Ascending aorta (tissue), 2 donors: ENCODE measurements at regions not wholly inside any gene's neighbourhood (a gene's known extent, or its start where the extent isn't known, plus 50 kb on each side); places are given as distances from the start of the nearest gene placed in this dataset.
A peak's percentile ranks its signal among the peaks of the same experiment; 100 is the strongest.

Experiments used
- DNase-seq, 2 donors: peaks; one replicate each; pipeline ENCODE4 v3.0.0-alpha.2; 2019; ENCODE audit warnings: low spot score in 2 of 2
- H3K27ac ChIP-seq, 2 donors: fragments of 200-600 bp; sonication (generic); one replicate each; pipeline ENCODE4 v1.5.1; 2016 to 2017; ENCODE audit warnings: mild to moderate bottlenecking in 1 of 2
- H3K27me3 ChIP-seq: fragments of 200-600 bp; sonication (generic); one replicate; pipeline ENCODE4 v1.5.1; 2017
- H3K36me3 ChIP-seq, 2 donors: fragments of 200-600 bp; sonication (generic); one replicate each; pipeline ENCODE4 v1.5.1; 2016
- H3K4me1 ChIP-seq, 2 donors: fragments of 200-600 bp; sonication (generic); one replicate each; pipeline ENCODE4 v1.5.1; 2016 to 2017; ENCODE audit warnings: mild to moderate bottlenecking in 1 of 2
- H3K4me3 ChIP-seq, 2 donors: fragments of 200-600 bp; sonication (generic); one replicate each; pipeline ENCODE4 v1.5.1; 2016 to 2017; ENCODE audit warnings: mild to moderate bottlenecking in 1 of 2
- H3K9me3 ChIP-seq, 2 donors: fragments of 200-600 bp; sonication (generic); one replicate each; pipeline ENCODE4 v1.5.1; 2016
- intact Hi-C: fragments of 100-400 bp; cut with DNase I; formaldehyde crosslinking; loops from one replicate; pipeline ENCODE4 v1.15.1; 2023
- TF ChIP-seq, protein P1 (sequence below), 3 experiments: fragments of 200-600 bp in 2 of 3; fragments of 450-650 bp in 1 of 3; sonication (generic) in 2 of 3; IDR thresholded peaks; one replicate each; pipeline ENCODE4 v1.5.1; 2016 to 2019; ENCODE audit warnings: antibody characterized with exemption in 3 of 3, mild to moderate bottlenecking in 1 of 3, moderate library complexity in 1 of 3

- TF ChIP-seq, protein P1, sequence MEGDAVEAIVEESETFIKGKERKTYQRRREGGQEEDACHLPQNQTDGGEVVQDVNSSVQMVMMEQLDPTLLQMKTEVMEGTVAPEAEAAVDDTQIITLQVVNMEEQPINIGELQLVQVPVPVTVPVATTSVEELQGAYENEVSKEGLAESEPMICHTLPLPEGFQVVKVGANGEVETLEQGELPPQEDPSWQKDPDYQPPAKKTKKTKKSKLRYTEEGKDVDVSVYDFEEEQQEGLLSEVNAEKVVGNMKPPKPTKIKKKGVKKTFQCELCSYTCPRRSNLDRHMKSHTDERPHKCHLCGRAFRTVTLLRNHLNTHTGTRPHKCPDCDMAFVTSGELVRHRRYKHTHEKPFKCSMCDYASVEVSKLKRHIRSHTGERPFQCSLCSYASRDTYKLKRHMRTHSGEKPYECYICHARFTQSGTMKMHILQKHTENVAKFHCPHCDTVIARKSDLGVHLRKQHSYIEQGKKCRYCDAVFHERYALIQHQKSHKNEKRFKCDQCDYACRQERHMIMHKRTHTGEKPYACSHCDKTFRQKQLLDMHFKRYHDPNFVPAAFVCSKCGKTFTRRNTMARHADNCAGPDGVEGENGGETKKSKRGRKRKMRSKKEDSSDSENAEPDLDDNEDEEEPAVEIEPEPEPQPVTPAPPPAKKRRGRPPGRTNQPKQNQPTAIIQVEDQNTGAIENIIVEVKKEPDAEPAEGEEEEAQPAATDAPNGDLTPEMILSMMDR (IDR thresholded peaks at IDR 0.05) = no peak
- no peak for DNase-seq
- Histone ChIP-seq H3K36me3 (no peaks in the 10 kb centered on the region), H3K9me3 (peaks cover 0 to 9% of the 10 kb centered on the region in 2 donors), H3K4me1 (no peaks in the 10 kb centered on the region), H3K27ac (no peak overlapping the region), H3K4me3 (no peak overlapping the region), H3K27me3 (no peaks in the 10 kb centered on the region)
- intact Hi-C loops = no loop called here
Measured at GRCh38 chr13:111458739-111459138, 138.3 kb downstream of the TEX29 start.

- no peak overlapping the region for H3K4me3 ChIP-seq
- no peaks in the 10 kb centered on the region for H3K36me3 ChIP-seq
- intact Hi-C loops = loop anchor here (5.0 kb wide), 1 partner anchor 393 kb away; no protein-coding TSS in a partner anchor
- DNase-seq = no peak
- H3K27ac ChIP-seq = no peak overlapping the region
- H3K9me3 ChIP-seq = no peaks in the 10 kb centered on the region
- no peaks in the 10 kb centered on the region for H3K27me3 ChIP-seq
- H3K4me1 ChIP-seq = no peaks in the 10 kb centered on the region
- TF ChIP-seq, protein P1 (IDR thresholded peaks at IDR 0.05) = no peak
Measured at GRCh38 chr13:111459803-111460547, 139.5 kb downstream of the TEX29 start.

GRCh38 chr13:111460548-111461444 is 140.4 kb downstream of the TEX29 start:
- intact Hi-C loops = loop anchor here (5.0 kb wide), 1 partner anchor 393 kb away; no protein-coding TSS in a partner anchor
- no peaks in the 10 kb centered on the region for H3K4me1 ChIP-seq
- H3K9me3 ChIP-seq = no peaks in the 10 kb centered on the region
- no peak overlapping the region for H3K27ac ChIP-seq
- no peak for DNase-seq
- H3K36me3 ChIP-seq = no peaks in the 10 kb centered on the region
- TF ChIP-seq, protein P1 (IDR thresholded peaks at IDR 0.05) = peak in 1 of 3 experiments; percentile 50
- H3K4me3 ChIP-seq = no peak overlapping the region
- no peaks in the 10 kb centered on the region for H3K27me3 ChIP-seq

- TF ChIP-seq, protein P1 (IDR thresholded peaks at IDR 0.05) = no peak
- Histone ChIP-seq H3K36me3 (no peaks in the 10 kb centered on the region), H3K9me3 (no peaks in the 10 kb centered on the region), H3K27me3 (no peaks in the 10 kb centered on the region), H3K4me3 (no peak overlapping the region), H3K27ac (no peak overlapping the region), H3K4me1 (no peaks in the 10 kb centered on the region)
- DNase-seq = no peak
- intact Hi-C loops = loop anchor here (5.0 kb wide), 1 partner anchor 394 kb away; no protein-coding TSS in a partner anchor
Measured at GRCh38 chr13:111461445-111462149, 141.2 kb downstream of the TEX29 start.

DNA sequence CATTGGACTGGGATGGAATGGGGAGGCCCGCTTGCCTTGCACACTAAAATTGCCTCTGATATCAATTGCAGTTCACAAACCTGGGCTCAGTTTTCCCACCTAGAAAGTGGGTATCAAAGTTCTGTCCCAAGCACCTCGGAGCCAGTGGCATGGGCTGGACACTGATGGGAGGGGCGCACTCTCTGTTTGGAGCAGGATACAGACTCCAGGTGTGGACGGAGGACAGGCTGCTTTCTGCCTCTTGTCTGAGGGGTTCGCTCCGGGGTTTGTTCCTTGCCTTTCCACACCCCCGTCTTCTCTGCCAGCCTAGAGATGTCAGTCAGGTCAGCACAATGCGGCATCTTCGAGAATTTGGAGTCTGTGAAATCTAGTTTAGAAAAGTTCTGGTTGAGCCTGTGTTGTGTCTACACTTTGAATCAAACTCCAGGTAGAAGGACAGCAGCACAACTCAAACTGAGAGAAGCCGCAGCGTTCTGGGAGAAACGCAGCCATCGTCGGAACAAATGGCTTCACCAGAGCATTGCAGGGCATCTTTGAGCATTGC is 141.9 kb downstream of the TEX29 start:
- H3K36me3 ChIP-seq = no peaks in the 10 kb centered on the region
- H3K27me3 ChIP-seq = no peaks in the 10 kb centered on the region
- no peak overlapping the region for H3K4me3 ChIP-seq
- no peaks in the 10 kb centered on the region for H3K9me3 ChIP-seq
- intact Hi-C loops = loop anchor here (5.0 kb wide), 1 partner anchor 395 kb away; no protein-coding TSS in a partner anchor
- H3K4me1 ChIP-seq = no peaks in the 10 kb centered on the region
- TF ChIP-seq, protein P1 (IDR thresholded peaks at IDR 0.05) = no peak
- no peak for DNase-seq
- no peak overlapping the region for H3K27ac ChIP-seq
